NT2/D1 (cell line): ENCODE measurements at regions not wholly inside any gene's neighbourhood (a gene's known extent, or its start where the extent isn't known, plus 50 kb on each side); places are given as distances from the start of the nearest gene placed in this dataset.

ENCODE experiments used
- DNase-seq: peaks from one replicate; pipeline ENCODE4 v3.0.0-alpha.2; 2011; ENCODE audit warnings: low read depth, low spot score
- H3K27me3 ChIP-seq: 2 replicates; pipeline ENCODE4 v1.6.0; 2011; ENCODE audit warnings: mild to moderate bottlenecking; ENCODE audit not compliant: insufficient read length, insufficient read depth
- H3K36me3 ChIP-seq: 2 replicates; pipeline ENCODE4 v1.6.1; 2011; ENCODE audit warnings: mild to moderate bottlenecking, low read length, mixed read lengths; ENCODE audit not compliant: insufficient read depth, insufficient read length
- H3K4me1 ChIP-seq: 2 replicates; pipeline ENCODE4 v1.5.1; 2011; ENCODE audit not compliant: insufficient read depth, insufficient read length
- H3K4me3 ChIP-seq: 2 replicates; pipeline ENCODE4 v1.5.1; 2011; ENCODE audit warnings: low read depth; ENCODE audit not compliant: insufficient read length
- H3K9ac ChIP-seq: 2 replicates; pipeline ENCODE4 v1.6.0; 2011; ENCODE audit warnings: low read depth; ENCODE audit not compliant: insufficient read length
- H3K9me3 ChIP-seq: 2 replicates; pipeline ENCODE4 v1.5.1; 2011; ENCODE audit warnings: mild to moderate bottlenecking, low read length; ENCODE audit not compliant: insufficient read depth
- SUZ12 ChIP-seq: IDR thresholded peaks from 2 replicates; pipeline ENCODE4 v1.6.1; 2011; ENCODE audit not compliant: insufficient read length, insufficient read depth; ENCODE audit errors: extremely low read depth
- YY1 ChIP-seq: IDR thresholded peaks from 2 replicates; pipeline ENCODE4 v1.6.1; 2011; ENCODE audit not compliant: insufficient read length, insufficient read depth
- ZNF274 ChIP-seq: IDR thresholded peaks from 2 replicates; pipeline ENCODE4 v1.6.1; 2011; ENCODE audit warnings: mild to moderate bottlenecking, low read depth, low read length

DNA sequence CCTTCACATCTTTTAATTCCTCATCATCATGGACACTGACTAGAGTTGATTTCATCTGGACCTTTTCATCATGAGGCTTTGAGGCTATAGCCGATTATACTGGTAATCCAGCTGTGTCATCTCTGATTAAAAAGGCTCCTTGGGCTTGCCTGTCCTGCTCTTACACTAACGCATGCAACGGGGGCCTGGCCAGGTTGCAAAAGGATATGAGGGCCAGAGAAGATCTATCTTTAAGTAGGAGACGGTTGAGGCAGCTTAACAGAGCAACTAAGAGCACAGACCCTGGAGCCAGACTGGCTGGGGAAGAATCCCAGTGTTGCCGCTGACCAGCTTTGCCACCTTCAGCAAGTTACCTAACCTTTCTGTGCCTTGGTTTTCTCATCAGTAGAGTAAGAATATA lies 211.5 kb downstream of the PTEN start:
- Histone ChIP-seq H3K9ac (no peak overlapping the region), H3K4me1 (no peaks in the 10 kb centered on the region), H3K36me3 (no peaks in the 10 kb centered on the region), H3K9me3 (no peaks in the 10 kb centered on the region), H3K4me3 (no peak overlapping the region), H3K27me3 (no peaks in the 10 kb centered on the region)
- TF ChIP-seq ZNF274 (no peak), SUZ12 (no peak), YY1 (no peak)
- DNase-seq: no peak

- no peaks in the 10 kb centered on the region for H3K9me3 ChIP-seq
- TF ChIP-seq SUZ12 (no peak), ZNF274 (no peak), YY1 (no peak)
- H3K36me3 ChIP-seq: no peaks in the 10 kb centered on the region
- no peak for DNase-seq
- H3K9ac ChIP-seq: no peak overlapping the region
- no peaks in the 10 kb centered on the region for H3K4me1 ChIP-seq
- no peaks in the 10 kb centered on the region for H3K27me3 ChIP-seq
- no peak overlapping the region for H3K4me3 ChIP-seq
Measured at GRCh38 chr10:88076027-88076880, 212.8 kb downstream of the PTEN start.

DNA sequence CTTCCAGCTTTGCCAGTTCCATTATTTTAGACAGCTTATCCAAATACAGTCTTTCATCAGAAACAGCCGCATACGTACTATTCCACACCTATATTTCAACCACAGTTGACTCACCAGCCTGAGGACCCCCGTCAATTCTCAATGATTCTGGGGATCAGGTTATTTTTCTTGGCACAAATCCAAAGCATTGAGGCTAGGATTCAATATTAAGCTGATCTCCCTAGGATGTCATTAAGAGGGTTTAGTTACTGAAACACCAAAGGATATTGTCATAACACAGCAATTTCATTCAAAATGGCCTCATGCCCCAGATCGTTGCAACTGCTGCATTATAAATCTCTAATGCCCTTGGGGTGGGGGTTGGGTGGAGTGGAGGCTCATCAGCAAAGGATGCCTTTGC lies 214.6 kb downstream of the PTEN start:
- TF ChIP-seq SUZ12 (no peak), ZNF274 (no peak), YY1 (no peak)
- H3K4me1 ChIP-seq: no peaks in the 10 kb centered on the region
- no peaks in the 10 kb centered on the region for H3K9me3 ChIP-seq
- no peak overlapping the region for H3K4me3 ChIP-seq
- H3K9ac ChIP-seq: no peak overlapping the region
- H3K27me3 ChIP-seq: no peaks in the 10 kb centered on the region
- no peak for DNase-seq
- H3K36me3 ChIP-seq: no peaks in the 10 kb centered on the region

DNA sequence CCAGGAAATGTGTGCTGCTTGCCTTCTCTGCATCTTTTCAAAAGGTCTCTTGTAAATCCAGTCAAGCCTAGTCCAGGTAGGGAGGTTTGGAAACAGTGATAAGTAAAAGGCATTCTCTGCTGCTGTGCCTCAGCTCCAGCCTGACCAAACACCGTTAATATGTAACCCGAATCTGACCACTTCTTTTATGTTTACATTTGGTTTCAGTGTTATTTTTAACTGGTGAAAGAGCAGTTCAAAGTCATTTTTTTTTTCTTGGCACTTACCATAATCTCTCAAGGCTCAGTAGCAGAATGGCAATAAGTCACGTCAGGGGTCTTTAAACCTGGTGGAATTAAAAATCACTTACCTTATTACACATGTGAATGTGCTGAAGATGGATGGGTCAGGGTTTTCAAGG lies 216.8 kb downstream of the PTEN start:
- H3K4me3 ChIP-seq: no peak overlapping the region
- no peaks in the 10 kb centered on the region for H3K9me3 ChIP-seq
- H3K9ac ChIP-seq: no peak overlapping the region
- H3K27me3 ChIP-seq: no peaks in the 10 kb centered on the region
- H3K36me3 ChIP-seq: no peaks in the 10 kb centered on the region
- DNase-seq: no peak
- TF ChIP-seq SUZ12 (no peak), YY1 (no peak), ZNF274 (no peak)
- no peaks in the 10 kb centered on the region for H3K4me1 ChIP-seq

DNA sequence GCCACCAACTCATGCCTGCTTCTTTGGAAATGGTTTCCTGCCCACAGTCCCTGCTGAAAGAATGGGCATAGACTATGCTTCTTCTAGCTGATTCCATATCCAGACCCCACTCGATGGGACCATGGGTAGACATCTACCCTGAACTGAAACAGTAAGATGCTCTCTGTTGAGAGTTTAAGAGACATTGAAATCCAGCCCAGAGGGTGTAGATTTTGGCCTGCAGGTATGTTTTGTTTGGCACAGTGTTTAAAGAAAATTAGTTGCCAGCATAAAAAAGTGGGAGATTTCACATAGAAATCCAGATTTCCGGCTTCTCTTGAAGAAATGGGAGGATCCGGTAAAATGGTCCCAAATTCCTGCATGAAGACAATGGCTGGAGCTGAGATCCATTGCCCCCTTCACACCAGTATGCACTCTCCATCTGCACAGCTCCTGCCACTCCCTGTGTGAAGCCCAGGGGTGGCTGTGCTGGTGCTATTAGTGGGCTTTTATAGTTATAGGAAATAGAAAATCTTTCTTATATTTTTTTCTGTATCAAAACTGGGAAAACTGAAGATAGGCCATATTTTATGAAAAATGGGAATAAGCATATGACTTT lies 218.1 kb downstream of the PTEN start:
- Histone ChIP-seq H3K9me3 (no peaks in the 10 kb centered on the region), H3K9ac (no peak overlapping the region), H3K36me3 (no peaks in the 10 kb centered on the region), H3K4me3 (no peak overlapping the region), H3K27me3 (no peaks in the 10 kb centered on the region), H3K4me1 (no peaks in the 10 kb centered on the region)
- TF ChIP-seq YY1 (no peak), ZNF274 (no peak), SUZ12 (no peak)
- DNase-seq: no peak

GRCh38 chr10:88082391-88082790 lies 219.0 kb downstream of the PTEN start:
- no peak overlapping the region for H3K9ac ChIP-seq
- TF ChIP-seq SUZ12: no peak
- TF ChIP-seq ZNF274: no peak
- no peak for TF ChIP-seq YY1
- no peak overlapping the region for H3K4me3 ChIP-seq
- no peak for DNase-seq
- H3K27me3 ChIP-seq: no peaks in the 10 kb centered on the region
- H3K36me3 ChIP-seq: no peaks in the 10 kb centered on the region
- no peaks in the 10 kb centered on the region for H3K4me1 ChIP-seq
- H3K9me3 ChIP-seq: no peaks in the 10 kb centered on the region

DNA sequence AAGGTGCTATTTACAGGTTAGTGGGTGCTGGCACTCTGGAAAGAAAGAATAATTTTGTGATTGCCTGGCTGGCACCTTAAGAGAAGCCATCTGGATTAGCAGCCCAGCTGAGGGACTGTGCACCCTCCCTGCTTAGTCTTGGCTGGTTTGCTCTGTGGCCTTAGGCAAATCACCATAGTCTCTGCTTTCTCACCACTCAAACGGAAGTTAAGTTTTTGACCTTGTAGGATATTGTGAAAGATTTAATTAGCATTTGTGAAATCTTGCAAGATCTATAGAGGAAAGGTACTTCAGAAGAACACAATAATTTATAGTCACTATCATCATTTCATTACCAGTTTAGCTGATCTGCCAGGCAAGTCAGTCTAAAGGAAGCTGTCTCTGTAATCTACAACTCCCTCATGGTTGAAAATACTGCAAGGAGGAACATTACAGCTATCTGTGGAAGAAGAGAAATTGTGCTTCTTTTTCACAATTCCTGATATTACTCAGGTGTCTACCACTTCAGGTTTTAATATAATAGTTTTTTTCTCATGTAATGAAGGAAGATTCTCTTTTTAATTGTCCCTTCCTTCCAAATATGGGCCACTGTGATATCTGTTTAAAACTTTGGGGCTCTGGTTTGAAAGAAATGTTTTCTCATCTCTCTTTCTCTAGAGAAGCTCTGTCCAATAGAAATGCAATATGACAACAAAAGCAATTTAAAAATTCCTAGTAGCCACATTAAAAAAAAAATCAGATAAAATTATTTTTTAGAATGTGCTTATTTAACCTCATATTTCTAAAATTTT lies 219.6 kb downstream of the PTEN start:
- H3K9ac ChIP-seq: no peak overlapping the region
- no peak overlapping the region for H3K4me3 ChIP-seq
- no peaks in the 10 kb centered on the region for H3K4me1 ChIP-seq
- no peaks in the 10 kb centered on the region for H3K27me3 ChIP-seq
- H3K36me3 ChIP-seq: no peaks in the 10 kb centered on the region
- DNase-seq: no peak
- TF ChIP-seq YY1: no peak
- no peak for TF ChIP-seq SUZ12
- no peaks in the 10 kb centered on the region for H3K9me3 ChIP-seq
